GM20000 (cell line): ENCODE measurements at regions not wholly inside any gene's neighbourhood (a gene's known extent, or its start where the extent isn't known, plus 50 kb on each side); places are given as distances from the start of the nearest gene placed in this dataset.

Experiments
- DNase-seq: peaks from one replicate; pipeline ENCODE4 v3.0.0; 2012; ENCODE audit warnings: low spot score
- TF ChIP-seq, protein P1 (sequence below): IDR thresholded peaks from 2 replicates; pipeline ENCODE4 v1.5.1; 2012; ENCODE audit warnings: mild to moderate bottlenecking, control low read depth; ENCODE audit errors: extremely low read depth, missing control alignments

DNA sequence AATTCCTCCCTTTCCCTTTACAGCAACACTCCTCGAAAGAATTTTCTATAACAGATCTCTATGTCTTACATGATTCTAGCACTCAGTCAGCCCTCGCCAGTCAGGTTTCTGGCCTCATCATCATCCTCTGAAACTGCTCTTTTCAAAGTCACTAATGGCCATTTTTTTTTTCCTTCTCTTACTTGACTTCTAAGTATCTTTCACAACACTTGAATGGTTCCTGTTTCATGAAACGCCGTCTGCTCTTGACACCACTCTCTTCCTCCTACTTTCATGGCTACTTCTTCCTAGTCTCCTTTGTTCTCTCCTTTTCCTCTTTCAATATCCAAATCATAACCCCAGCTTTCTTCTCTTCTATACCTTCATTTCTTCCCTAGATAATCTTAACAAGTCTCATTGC lies 100.5 kb upstream of the NRP1 start:
- no peak for DNase-seq

DNA sequence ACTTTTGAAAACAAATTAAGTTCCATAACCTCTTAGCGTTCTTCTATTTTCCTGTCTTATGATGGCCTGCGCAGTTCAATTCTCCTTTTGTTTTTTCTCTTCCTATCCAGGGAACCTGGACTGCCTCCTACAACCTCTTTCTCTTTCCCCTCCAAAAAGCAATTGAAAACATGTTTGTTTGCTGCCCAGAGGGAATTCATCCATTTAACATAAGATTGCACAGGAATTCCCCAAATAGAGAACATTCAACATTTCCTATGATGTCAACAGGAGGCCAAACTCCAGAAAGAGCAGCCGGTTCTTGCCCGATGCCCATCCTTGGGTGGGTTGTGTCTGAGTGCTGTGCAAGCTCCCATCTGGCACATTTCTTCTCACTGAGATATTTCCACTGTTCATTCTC lies 94.2 kb upstream of the NRP1 start:
- no peak for DNase-seq
- TF ChIP-seq, protein P1, sequence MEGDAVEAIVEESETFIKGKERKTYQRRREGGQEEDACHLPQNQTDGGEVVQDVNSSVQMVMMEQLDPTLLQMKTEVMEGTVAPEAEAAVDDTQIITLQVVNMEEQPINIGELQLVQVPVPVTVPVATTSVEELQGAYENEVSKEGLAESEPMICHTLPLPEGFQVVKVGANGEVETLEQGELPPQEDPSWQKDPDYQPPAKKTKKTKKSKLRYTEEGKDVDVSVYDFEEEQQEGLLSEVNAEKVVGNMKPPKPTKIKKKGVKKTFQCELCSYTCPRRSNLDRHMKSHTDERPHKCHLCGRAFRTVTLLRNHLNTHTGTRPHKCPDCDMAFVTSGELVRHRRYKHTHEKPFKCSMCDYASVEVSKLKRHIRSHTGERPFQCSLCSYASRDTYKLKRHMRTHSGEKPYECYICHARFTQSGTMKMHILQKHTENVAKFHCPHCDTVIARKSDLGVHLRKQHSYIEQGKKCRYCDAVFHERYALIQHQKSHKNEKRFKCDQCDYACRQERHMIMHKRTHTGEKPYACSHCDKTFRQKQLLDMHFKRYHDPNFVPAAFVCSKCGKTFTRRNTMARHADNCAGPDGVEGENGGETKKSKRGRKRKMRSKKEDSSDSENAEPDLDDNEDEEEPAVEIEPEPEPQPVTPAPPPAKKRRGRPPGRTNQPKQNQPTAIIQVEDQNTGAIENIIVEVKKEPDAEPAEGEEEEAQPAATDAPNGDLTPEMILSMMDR, result no peak

More for the DNA sequence above, 100.5 kb upstream of the NRP1 start:
- TF ChIP-seq, protein P1, result no peak

DNA sequence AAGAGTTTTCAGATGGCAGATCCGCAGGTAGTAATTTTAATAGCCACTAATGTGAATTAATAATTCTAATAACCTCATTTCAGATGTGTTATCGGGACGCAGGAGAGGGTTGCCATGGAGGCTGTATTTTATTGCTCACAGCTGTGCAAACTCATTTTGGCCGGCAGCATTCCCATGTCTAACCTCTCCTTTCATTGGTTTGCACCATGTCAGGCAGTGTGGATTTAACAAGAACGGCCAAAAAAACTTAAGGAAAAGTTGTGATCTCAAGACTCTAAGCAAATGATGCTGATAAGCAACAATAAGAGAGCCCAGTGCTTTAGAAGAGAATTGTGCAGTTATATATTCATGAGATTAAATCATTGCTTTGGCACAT lies 88.7 kb upstream of the NRP1 start:
- TF ChIP-seq, protein P1, result no peak
- DNase-seq, result no peak

DNA sequence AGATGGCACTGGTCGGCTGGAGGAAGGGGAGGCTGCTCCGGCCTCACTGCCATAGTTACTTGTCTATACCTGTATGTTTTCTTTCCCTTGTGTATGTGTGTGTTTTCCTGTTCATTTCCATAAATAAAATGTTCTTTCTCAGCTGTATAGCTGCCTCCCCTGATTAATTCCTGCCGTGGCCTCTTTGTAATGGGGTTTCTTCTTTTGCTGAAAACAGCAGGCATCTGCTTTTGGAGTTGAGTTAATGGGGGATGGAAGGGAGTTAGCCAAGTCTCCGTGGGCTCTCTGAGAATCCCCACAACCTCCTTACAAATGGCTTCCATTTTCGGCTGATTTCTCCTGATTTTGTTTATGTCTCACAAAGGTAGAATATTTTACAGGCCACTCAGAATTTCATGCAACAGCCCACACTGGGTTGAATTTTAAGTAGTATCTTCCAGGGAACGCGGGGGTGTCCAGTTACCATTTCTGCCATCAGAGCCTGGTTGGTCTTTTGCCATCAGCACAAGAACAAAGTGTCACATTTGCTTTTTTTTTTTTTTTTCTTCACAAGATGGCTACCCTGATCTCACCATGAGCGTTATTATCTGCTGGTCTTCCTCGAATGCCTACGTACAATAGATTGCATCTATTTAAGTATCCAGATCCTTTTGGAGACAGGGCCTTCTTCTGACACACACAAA lies 88.1 kb upstream of the NRP1 start:
- no peak for DNase-seq
- TF ChIP-seq, protein P1, result no peak

DNA sequence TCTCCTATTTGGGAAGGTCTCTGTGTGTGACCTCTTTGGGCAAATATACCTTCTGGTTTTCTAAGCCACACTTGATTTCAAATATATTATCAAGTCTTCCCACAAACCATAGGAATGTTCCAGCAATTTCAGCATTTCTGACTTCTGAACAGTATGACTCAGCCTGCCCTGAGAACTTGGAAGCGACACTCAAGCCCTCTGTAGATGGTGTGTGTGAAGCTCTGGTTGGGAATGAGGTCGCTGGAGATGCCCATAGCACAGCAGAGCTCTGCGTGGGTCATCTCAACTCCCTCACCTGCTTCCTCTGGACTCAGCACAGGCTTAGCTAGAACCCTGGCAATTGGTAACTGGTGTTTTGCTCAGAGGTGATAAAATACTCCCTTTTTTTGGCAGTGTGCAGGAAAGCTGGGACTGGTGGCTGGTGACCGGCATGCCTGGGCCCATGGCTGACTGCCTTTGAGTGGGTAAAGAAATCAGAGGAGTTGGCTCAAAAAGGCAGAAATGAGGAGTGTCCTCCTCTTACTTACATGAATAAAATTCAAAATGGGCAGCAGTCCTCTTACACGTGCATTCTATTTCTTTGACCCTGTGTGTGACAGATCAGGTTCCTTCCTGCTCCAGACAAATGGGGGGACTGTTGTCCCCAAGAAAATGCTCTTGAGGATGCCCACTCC lies 87.5 kb upstream of the NRP1 start:
- no peak for DNase-seq

DNA sequence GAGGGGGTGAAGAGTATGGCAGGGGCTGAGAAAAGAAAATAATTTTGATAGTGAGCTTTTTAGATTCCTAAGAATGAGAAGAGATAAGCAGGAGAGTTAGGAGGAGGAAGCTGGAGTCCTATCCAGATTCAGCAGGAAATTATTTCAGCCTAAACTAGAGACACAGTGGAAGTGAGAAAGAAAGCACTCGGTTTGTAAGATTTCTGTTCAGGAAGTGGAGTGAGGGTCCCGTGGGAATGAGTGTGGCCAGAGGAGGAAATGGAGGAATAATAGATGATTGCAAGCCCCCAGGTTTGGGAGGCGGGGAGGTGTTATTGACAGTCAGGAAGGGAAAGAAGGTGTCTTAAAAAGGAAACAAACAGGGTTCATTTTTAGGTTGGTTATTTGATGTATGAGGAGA lies 84.8 kb upstream of the NRP1 start:
- DNase-seq, result no peak
- TF ChIP-seq, protein P1, result no peak

More for the DNA sequence above, 87.5 kb upstream of the NRP1 start:
- TF ChIP-seq, protein P1, result no peak

DNA sequence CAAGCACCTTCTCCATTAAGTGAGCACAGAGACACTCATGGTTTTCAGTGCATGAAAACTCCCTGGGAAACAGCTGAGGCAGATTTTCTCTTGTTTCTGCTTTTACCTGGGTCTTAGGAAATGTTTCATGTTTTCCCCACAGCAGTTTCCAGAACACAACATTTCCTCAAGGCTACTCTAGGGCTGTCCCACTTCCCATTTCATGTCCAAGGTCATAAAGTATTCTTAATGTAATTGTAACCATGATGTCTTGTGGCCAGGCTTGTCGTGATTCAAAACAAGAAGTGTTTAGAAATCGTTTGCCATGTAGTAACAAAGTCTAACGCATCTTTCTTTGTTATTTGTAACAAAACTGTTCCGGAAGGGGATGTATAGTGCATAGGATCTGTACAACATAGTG lies 83.8 kb upstream of the NRP1 start:
- TF ChIP-seq, protein P1, result no peak
- DNase-seq, result no peak
